ENCODE measurements at regions not wholly inside any gene's neighbourhood (a gene's known extent, or its start where the extent isn't known, plus 50 kb on each side); places are given as distances from the start of the nearest gene placed in this dataset.
A peak's percentile ranks its signal among the peaks of the same experiment; 100 is the strongest.

- Histone ChIP-seq H3K9ac (ENCODE audit: low read length) (no peak overlapping the region), H3K4me3 (ENCODE audit: low read length) (no peak overlapping the region), H3K4me1 (ENCODE audit: control insufficient read depth, insufficient read depth, low read length) (no peaks in the 10 kb centered on the region), H3K27me3 (replicated peaks; ENCODE audit: control insufficient read depth, insufficient read depth, low read length) (peaks cover 3% of the 10 kb centered on the region), H3K9me3 (ENCODE audit: control insufficient read depth, low read length) (peaks cover 55% of the 10 kb centered on the region), H3K36me3 (ENCODE audit: control insufficient read depth, insufficient read depth, low read length, severe bottlenecking) (no peaks in the 10 kb centered on the region)
- no peak for DNase-seq (ENCODE audit: low read depth)
Observed at GRCh38 chr7:155182406-155182970, 112.4 kb downstream of the HTR5A start.

DNA sequence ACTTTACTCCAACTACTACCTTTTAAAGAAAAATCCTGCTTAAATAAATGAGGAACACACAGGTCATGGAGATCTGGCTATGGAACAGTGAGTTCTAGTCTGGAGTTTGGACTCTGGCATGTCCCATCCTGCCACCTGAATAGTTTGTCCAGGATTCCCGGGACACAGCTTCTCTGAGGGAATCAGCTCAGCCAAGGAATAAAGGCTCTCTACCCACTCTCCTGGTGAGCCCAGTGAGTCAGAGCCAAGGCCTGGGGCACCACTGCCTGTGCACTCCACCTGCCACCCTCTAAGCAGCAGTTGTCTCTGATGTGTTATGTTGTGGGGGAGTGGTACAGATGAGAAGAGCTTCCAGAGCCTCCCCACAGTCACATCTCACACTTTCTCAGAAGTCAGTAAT, 113.5 kb downstream of the HTR5A start:
- DNase-seq (ENCODE audit: low read depth): no peak
- Histone ChIP-seq H3K4me1 (ENCODE audit: control insufficient read depth, insufficient read depth, low read length) (no peaks in the 10 kb centered on the region), H3K27me3 (replicated peaks; ENCODE audit: control insufficient read depth, insufficient read depth, low read length) (peaks cover 3% of the 10 kb centered on the region), H3K9me3 (ENCODE audit: control insufficient read depth, low read length) (peaks cover 48% of the 10 kb centered on the region), H3K4me3 (ENCODE audit: low read length) (no peak overlapping the region), H3K36me3 (ENCODE audit: control insufficient read depth, insufficient read depth, low read length, severe bottlenecking) (no peaks in the 10 kb centered on the region), H3K9ac (ENCODE audit: low read length) (no peak overlapping the region)

GRCh38 chr7:155184923-155185322, 112.8 kb upstream of the INSIG1 start:
- Histone ChIP-seq H3K27me3 (replicated peaks; ENCODE audit: control insufficient read depth, insufficient read depth, low read length) (peaks cover 3% of the 10 kb centered on the region), H3K36me3 (ENCODE audit: control insufficient read depth, insufficient read depth, low read length, severe bottlenecking) (no peaks in the 10 kb centered on the region), H3K9ac (ENCODE audit: low read length) (no peak overlapping the region), H3K9me3 (ENCODE audit: control insufficient read depth, low read length) (peaks cover 48% of the 10 kb centered on the region), H3K4me1 (ENCODE audit: control insufficient read depth, insufficient read depth, low read length) (peaks cover 6% of the 10 kb centered on the region), H3K4me3 (ENCODE audit: low read length) (no peak overlapping the region)
- DNase-seq (ENCODE audit: low read depth): no peak

DNA sequence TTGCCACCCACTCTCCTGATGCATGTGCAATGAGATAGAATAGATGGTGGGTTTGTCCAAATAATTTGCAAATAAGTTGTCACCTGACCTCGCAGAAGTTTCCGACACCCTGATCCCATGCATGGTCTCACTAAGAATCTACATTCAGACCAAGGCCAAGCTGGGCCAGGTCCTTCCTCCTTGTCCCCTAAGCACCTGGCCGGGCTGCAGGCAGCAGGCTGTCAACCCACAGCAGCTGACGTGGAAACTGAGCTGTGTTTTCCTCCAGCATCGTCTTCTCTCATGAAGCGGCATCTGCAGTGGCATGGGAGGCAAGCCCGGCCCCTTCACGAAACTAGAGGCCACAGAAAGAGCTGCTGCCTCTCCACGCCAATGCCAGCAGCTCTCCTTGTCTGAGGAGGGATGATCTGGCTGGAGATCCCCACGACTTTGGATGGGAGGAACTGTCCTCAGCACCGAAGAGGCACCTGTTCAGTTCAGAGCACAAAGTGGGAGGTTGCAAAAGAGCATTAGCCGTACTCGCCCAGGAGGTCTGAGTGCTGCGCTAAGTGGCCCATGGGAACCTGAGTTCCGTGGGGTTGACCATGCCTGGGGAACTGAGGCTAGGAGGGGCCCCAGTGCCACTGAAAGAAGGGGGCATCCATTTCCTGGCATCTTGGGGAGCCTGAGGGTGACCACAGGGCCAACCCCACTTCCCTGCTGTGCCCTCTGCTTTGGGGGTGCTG, 110.5 kb upstream of the INSIG1 start:
- Histone ChIP-seq H3K36me3 (ENCODE audit: control insufficient read depth, insufficient read depth, low read length, severe bottlenecking) (no peaks in the 10 kb centered on the region), H3K9ac (ENCODE audit: low read length) (no peak overlapping the region), H3K4me3 (ENCODE audit: low read length) (no peak overlapping the region), H3K27me3 (replicated peaks; ENCODE audit: control insufficient read depth, insufficient read depth, low read length) (peaks cover 3% of the 10 kb centered on the region), H3K9me3 (ENCODE audit: control insufficient read depth, low read length) (peaks cover 48% of the 10 kb centered on the region), H3K4me1 (ENCODE audit: control insufficient read depth, insufficient read depth, low read length) (peaks cover 6% of the 10 kb centered on the region)
- DNase-seq (ENCODE audit: low read depth): no peak

DNA sequence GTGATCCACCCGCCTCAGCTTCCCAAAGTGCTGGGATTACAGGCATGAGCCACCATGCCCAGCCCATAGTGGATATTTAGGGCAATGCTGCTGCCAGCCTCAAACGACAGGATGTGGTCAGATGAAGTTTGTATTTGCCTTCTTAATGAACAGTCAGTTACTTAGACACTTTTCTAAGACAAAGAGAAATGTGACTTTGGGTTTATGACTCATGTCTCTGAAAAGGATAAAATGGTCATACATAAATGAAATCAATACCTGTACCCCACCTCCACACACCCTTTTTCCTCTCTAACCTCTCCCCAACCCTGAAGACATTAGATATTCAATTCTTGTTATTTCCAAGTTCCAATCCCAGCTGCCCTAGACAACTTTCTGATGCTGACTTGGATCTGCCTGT, 109.3 kb upstream of the INSIG1 start:
- H3K9ac ChIP-seq (ENCODE audit: low read length): no peak overlapping the region
- no peaks in the 10 kb centered on the region for H3K36me3 ChIP-seq (ENCODE audit: control insufficient read depth, insufficient read depth, low read length, severe bottlenecking)
- H3K9me3 ChIP-seq (ENCODE audit: control insufficient read depth, low read length): peaks cover 36% of the 10 kb centered on the region
- H3K4me1 ChIP-seq (ENCODE audit: control insufficient read depth, insufficient read depth, low read length): peaks cover 6% of the 10 kb centered on the region
- no peak for DNase-seq (ENCODE audit: low read depth)
- H3K27me3 ChIP-seq (replicated peaks; ENCODE audit: control insufficient read depth, insufficient read depth, low read length): peaks cover 1% of the 10 kb centered on the region
- H3K4me3 ChIP-seq (ENCODE audit: low read length): no peak overlapping the region

GRCh38 chr7:155188821-155189581, 108.7 kb upstream of the INSIG1 start:
- peaks cover 6% of the 10 kb centered on the region for H3K4me1 ChIP-seq (ENCODE audit: control insufficient read depth, insufficient read depth, low read length)
- no peaks in the 10 kb centered on the region for H3K36me3 ChIP-seq (ENCODE audit: control insufficient read depth, insufficient read depth, low read length, severe bottlenecking)
- H3K9me3 ChIP-seq (ENCODE audit: control insufficient read depth, low read length): peaks cover 30% of the 10 kb centered on the region
- peak; percentile 14 for DNase-seq (ENCODE audit: low read depth)
- H3K27me3 ChIP-seq (replicated peaks; ENCODE audit: control insufficient read depth, insufficient read depth, low read length): no peaks in the 10 kb centered on the region
- no peak overlapping the region for H3K4me3 ChIP-seq (ENCODE audit: low read length)
- H3K9ac ChIP-seq (ENCODE audit: low read length): no peak overlapping the region

- no peak for DNase-seq (ENCODE audit: low read depth)
- H3K4me3 ChIP-seq (ENCODE audit: low read length): no peak overlapping the region
- no peak overlapping the region for H3K9ac ChIP-seq (ENCODE audit: low read length)
- peaks cover 6% of the 10 kb centered on the region for H3K4me1 ChIP-seq (ENCODE audit: control insufficient read depth, insufficient read depth, low read length)
- H3K9me3 ChIP-seq (ENCODE audit: control insufficient read depth, low read length): peaks cover 24% of the 10 kb centered on the region
- H3K27me3 ChIP-seq (replicated peaks; ENCODE audit: control insufficient read depth, insufficient read depth, low read length): no peaks in the 10 kb centered on the region
- no peaks in the 10 kb centered on the region for H3K36me3 ChIP-seq (ENCODE audit: control insufficient read depth, insufficient read depth, low read length, severe bottlenecking)
Observed at GRCh38 chr7:155189590-155189989, 108.1 kb upstream of the INSIG1 start.

DNA sequence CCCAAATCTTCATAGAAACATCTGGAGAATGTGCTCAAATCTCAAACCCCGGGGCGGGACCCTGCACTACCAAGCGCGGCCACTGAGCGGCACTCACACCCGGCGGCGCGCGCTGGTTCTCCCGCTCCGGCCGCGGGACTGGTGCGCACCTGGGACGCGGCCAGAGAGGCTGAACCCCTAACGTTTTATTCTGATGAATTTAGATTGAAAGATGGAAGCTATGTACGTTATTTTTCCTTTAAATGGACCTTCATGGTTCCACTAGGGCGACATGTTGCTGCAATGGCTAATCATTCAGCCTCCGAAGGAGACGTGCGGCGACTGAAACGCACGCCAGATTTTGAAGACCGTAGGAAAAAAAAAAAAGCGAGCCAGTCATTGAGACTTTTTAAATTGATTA, 107.0 kb upstream of the INSIG1 start:
- DNase-seq (ENCODE audit: low read depth): peak; percentile 73
- Histone ChIP-seq H3K9ac (ENCODE audit: low read length) (no peak overlapping the region), H3K36me3 (ENCODE audit: control insufficient read depth, insufficient read depth, low read length, severe bottlenecking) (no peaks in the 10 kb centered on the region), H3K9me3 (ENCODE audit: control insufficient read depth, low read length) (peaks cover 20% of the 10 kb centered on the region), H3K27me3 (replicated peaks; ENCODE audit: control insufficient read depth, insufficient read depth, low read length) (no peaks in the 10 kb centered on the region), H3K4me3 (ENCODE audit: low read length) (peak overlapping the region; percentile 72), H3K4me1 (ENCODE audit: control insufficient read depth, insufficient read depth, low read length) (peaks cover 6% of the 10 kb centered on the region)

- DNase-seq (ENCODE audit: low read depth): no peak
- H3K9me3 ChIP-seq (ENCODE audit: control insufficient read depth, low read length): peaks cover 20% of the 10 kb centered on the region
- peak overlapping the region; percentile 72 for H3K4me3 ChIP-seq (ENCODE audit: low read length)
- no peaks in the 10 kb centered on the region for H3K36me3 ChIP-seq (ENCODE audit: control insufficient read depth, insufficient read depth, low read length, severe bottlenecking)
- H3K9ac ChIP-seq (ENCODE audit: low read length): no peak overlapping the region
- H3K27me3 ChIP-seq (replicated peaks; ENCODE audit: control insufficient read depth, insufficient read depth, low read length): no peaks in the 10 kb centered on the region
- H3K4me1 ChIP-seq (ENCODE audit: control insufficient read depth, insufficient read depth, low read length): peaks cover 6% of the 10 kb centered on the region
Observed at GRCh38 chr7:155191137-155191536, 106.5 kb upstream of the INSIG1 start.

DNA sequence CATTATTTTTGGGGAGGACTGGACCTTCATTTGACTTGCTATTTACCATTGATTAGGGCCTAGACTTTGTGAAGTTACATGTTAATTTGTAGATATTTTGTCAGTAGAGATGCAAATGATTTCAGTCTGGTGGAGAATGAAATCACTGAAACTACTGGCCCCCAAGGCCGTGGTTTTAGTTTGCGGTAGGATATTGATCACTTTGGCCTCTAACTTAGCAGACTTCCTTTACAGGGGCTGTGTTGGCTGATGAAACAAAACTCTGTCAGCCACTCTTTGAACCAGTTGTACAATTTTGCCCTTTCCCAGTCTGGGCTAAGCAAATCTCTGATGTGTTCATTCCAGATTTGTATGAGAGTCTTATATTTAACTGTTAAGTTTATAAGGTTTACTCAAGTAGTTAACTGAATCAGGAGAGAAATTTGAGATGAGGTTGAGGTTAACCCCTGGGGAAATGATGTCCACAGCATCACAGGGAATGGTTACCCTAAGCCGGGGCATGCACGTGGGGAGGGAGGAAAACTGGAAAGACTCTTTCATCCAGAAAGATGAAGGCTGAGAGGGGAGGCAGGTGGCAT, 105.7 kb upstream of the INSIG1 start:
- no peak for DNase-seq (ENCODE audit: low read depth)
- Histone ChIP-seq H3K36me3 (ENCODE audit: control insufficient read depth, insufficient read depth, low read length, severe bottlenecking) (no peaks in the 10 kb centered on the region), H3K4me3 (ENCODE audit: low read length) (no peak overlapping the region), H3K27me3 (replicated peaks; ENCODE audit: control insufficient read depth, insufficient read depth, low read length) (no peaks in the 10 kb centered on the region), H3K9ac (ENCODE audit: low read length) (no peak overlapping the region), H3K9me3 (ENCODE audit: control insufficient read depth, low read length) (peaks cover 22% of the 10 kb centered on the region), H3K4me1 (ENCODE audit: control insufficient read depth, insufficient read depth, low read length) (peaks cover 6% of the 10 kb centered on the region)

GRCh38 chr7:155192961-155193640, 104.6 kb upstream of the INSIG1 start:
- no peak overlapping the region for H3K4me3 ChIP-seq (ENCODE audit: low read length)
- DNase-seq (ENCODE audit: low read depth): no peak
- H3K4me1 ChIP-seq (ENCODE audit: control insufficient read depth, insufficient read depth, low read length): peaks cover 6% of the 10 kb centered on the region
- H3K9ac ChIP-seq (ENCODE audit: low read length): no peak overlapping the region
- H3K9me3 ChIP-seq (ENCODE audit: control insufficient read depth, low read length): peaks cover 26% of the 10 kb centered on the region
- no peaks in the 10 kb centered on the region for H3K27me3 ChIP-seq (replicated peaks; ENCODE audit: control insufficient read depth, insufficient read depth, low read length)
- no peaks in the 10 kb centered on the region for H3K36me3 ChIP-seq (ENCODE audit: control insufficient read depth, insufficient read depth, low read length, severe bottlenecking)
